Erythroblast (primary cell): ENCODE measurements at regions not wholly inside any gene's neighbourhood (a gene's known extent, or its start where the extent isn't known, plus 50 kb on each side); places are given as distances from the start of the nearest gene placed in this dataset.

Experiments used
- GATA1 ChIP-seq: IDR thresholded peaks from 2 replicates; pipeline ENCODE4 v1.6.1; 2011; ENCODE audit warnings: low read depth, mild to moderate bottlenecking, control low read depth, low read length, moderate library complexity
- POLR2A ChIP-seq: IDR thresholded peaks from 2 replicates; pipeline ENCODE4 v1.6.1; 2011; ENCODE audit warnings: mild to moderate bottlenecking, low read length

DNA sequence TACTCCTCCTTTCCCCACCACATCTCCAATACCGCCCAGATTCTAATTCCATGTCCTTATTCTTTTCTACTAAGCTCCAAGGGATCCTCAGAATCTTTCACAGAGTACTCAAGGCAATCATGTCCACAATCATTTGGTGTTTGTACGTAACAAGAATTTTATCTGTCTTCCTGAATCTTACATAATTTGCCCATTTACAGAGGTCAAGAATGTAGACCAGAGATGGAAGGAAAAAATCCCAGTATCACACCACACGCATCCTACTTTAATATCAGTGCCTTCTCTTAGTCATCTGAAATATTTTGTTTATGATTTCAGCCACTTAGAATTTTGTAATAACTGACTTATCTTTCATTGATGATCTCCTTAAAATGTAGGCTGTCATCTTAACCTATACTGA is 366.0 kb upstream of the LRRC7 start:
- TF ChIP-seq POLR2A (no peak), GATA1 (no peak)
